ENCODE measurements at regions not wholly inside any gene's neighbourhood (a gene's known extent, or its start where the extent isn't known, plus 50 kb on each side); places are given as distances from the start of the nearest gene placed in this dataset.

DNA sequence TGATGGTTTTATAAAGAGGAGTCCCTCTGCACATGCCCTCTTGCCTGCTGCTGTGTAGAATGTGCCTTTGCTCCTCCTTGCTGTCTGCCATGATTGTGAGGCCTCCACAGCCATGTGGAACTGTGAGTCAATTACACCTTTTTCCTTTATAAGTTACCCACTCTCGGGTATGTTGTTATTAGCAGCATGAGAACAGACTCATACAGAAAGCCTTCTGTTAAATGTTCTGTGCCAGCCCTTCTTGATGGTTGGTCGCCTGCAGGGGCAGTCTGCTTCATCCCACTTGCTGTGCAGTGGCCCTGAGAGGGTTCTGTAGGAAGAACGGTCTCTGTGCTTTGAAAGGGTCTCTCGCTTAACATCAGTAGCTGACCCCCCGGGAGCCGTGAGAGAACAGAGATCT, 248.9 kb upstream of the IGFBP3 start:
- H3K27ac ChIP-seq: no peak overlapping the region
- CTCF ChIA-PET: no interaction called here
- no peak for TF ChIP-seq CTCF (conservative IDR thresholded peaks at IDR 0.05; ENCODE audit: low read depth)

GRCh38 chr7:46169384-46169755, 248.3 kb upstream of the IGFBP3 start:
- POLR2A ChIA-PET (ENCODE audit: low non-redundant PET): no interaction called here
- DNase-seq (ENCODE audit: low spot score): no peak
- TF ChIP-seq CTCF (conservative IDR thresholded peaks at IDR 0.05; ENCODE audit: low read depth): no peak
- no peak overlapping the region for H3K27ac ChIP-seq
- CTCF ChIA-PET: no interaction called here

More for the DNA sequence above, 248.9 kb upstream of the IGFBP3 start:
- POLR2A ChIA-PET (ENCODE audit: low non-redundant PET): no interaction called here
- DNase-seq (ENCODE audit: low spot score): no peak

DNA sequence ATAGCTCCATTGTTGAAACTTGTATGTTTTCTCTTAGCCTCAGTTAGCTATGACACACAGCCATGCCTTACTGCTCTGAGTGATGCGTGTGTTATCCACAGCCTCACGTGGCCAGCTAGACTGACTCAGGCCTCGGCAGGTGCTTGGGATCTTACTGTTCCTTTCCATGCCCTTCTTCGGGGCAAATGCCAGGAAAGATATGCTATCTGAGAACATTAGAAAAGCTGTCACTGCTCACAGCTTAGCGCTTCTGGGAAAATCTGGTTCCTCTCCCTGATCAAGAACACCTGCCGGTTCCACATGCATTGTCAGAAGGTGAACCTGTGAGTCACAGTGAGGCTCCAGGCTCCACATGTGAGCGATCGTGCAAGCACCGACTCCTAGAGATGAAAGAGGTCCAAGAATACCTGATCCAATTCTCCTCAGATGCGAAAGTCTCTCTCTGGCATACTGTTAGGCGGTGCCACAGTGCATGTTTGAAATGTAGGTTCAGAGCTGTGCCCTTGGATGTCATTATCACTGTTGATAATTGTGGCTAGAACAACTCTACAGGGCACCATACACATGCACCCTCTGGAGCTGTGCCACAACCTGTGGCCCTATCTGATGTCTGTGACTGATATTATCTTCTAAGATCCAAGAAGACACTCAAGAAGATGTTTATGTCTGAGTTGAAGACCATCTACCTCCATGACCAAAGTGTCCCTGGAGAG, 247.8 kb upstream of the IGFBP3 start:
- ChIA-PET POLR2A (ENCODE audit: low non-redundant PET) (no interaction called here), CTCF (interaction anchor here (0.5 to 0.6 kb wide), 2 partner anchors 94 to 1650 kb away, joined by 3 read pairs; no protein-coding TSS in a partner anchor)
- H3K27ac ChIP-seq: peak overlapping the region; percentile 17; the same call in 1 of the 2 replicates
- TF ChIP-seq CTCF (conservative IDR thresholded peaks at IDR 0.05; ENCODE audit: low read depth): no peak
- peak; percentile 63 for DNase-seq (ENCODE audit: low spot score)

DNA sequence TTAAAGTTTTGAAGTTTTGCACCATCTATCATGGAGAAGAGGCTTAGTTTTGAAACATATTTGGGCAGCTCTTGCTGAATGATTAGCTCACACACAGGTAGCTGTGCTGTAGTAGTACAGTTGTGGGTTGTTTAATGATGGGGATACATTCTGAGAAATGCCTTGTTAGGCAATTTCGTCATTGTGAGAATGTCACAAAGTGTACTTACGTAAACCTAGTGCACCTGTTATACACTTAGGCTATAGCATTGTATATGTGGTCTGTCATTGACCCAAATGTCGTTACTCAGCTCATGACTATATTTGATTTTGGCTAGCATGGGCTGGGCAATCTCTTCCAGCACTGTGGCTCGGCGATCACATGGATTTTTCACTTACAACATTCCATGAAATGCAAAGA, 247.2 kb upstream of the IGFBP3 start:
- CTCF ChIA-PET: interaction anchor here (0.5 to 0.6 kb wide), 2 partner anchors 93 to 1650 kb away, joined by 3 read pairs; no protein-coding TSS in a partner anchor
- POLR2A ChIA-PET (ENCODE audit: low non-redundant PET): no interaction called here
- TF ChIP-seq CTCF (conservative IDR thresholded peaks at IDR 0.05; ENCODE audit: low read depth): no peak
- no peak for DNase-seq (ENCODE audit: low spot score)
- no peak overlapping the region for H3K27ac ChIP-seq

GRCh38 chr7:46165276-46165675, 244.2 kb upstream of the IGFBP3 start:
- POLR2A ChIA-PET (ENCODE audit: low non-redundant PET): no interaction called here
- CTCF ChIA-PET: no interaction called here

DNA sequence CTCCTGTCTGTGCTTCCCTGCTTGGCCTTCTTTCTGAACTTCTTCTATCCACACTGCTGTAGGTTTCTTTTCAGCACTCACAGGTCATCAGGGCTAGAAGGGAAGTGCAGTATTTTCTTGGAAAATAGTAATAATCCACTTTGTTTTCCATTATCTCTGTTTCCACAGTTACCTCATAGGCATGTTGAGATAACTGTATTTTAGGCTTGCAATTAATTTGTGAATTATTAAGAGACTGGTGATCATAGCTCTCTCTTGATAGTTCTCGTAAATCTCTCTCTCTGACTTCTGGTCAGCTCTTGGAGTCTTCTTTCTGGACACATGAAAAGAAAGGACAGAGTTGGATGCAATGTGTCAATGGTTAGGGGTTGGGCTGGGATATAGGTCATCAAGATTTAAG, 243.6 kb upstream of the IGFBP3 start:
- ChIA-PET POLR2A (ENCODE audit: low non-redundant PET) (no interaction called here), CTCF (no interaction called here)

More at GRCh38 chr7:46165276-46165675, 244.2 kb upstream of the IGFBP3 start:
- TF ChIP-seq CTCF (conservative IDR thresholded peaks at IDR 0.05; ENCODE audit: low read depth): no peak
- no peak for DNase-seq (ENCODE audit: low spot score)
- H3K27ac ChIP-seq: no peak overlapping the region

More for the DNA sequence above, 243.6 kb upstream of the IGFBP3 start:
- no peak overlapping the region for H3K27ac ChIP-seq
- no peak for TF ChIP-seq CTCF (conservative IDR thresholded peaks at IDR 0.05; ENCODE audit: low read depth)
- no peak for DNase-seq (ENCODE audit: low spot score)

Data from RWPE1 (cell line).